ENCODE measurements at regions not wholly inside any gene's neighbourhood (a gene's known extent, or its start where the extent isn't known, plus 50 kb on each side); places are given as distances from the start of the nearest gene placed in this dataset.
A peak's percentile ranks its signal among the peaks of the same experiment; 100 is the strongest.

- no peak for DNase-seq (ENCODE audit: low read depth in 4 of 4, low spot score in 3 of 4)
Observed at GRCh38 chr11:71357414-71357813, 90.8 kb downstream of the DHCR7 start.

- no peak for DNase-seq (ENCODE audit: low read depth in 4 of 4, low spot score in 3 of 4)
Observed at GRCh38 chr11:71356904-71357303, 91.3 kb downstream of the DHCR7 start.

GRCh38 chr11:71356280-71356876 lies 91.8 kb downstream of the DHCR7 start:
- no peak for DNase-seq (ENCODE audit: low read depth in 4 of 4, low spot score in 3 of 4)

- no peak for DNase-seq (ENCODE audit: low read depth in 4 of 4, low spot score in 3 of 4)
Observed at GRCh38 chr11:71355281-71355680, 92.9 kb downstream of the DHCR7 start.

GRCh38 chr11:71354394-71355105 lies 93.6 kb downstream of the DHCR7 start:
- DNase-seq (ENCODE audit: low read depth in 4 of 4, low spot score in 3 of 4) = no peak

- DNase-seq (ENCODE audit: low read depth in 4 of 4, low spot score in 3 of 4) = no peak
Observed at GRCh38 chr11:71352748-71353147, 95.4 kb downstream of the DHCR7 start.

GRCh38 chr11:71352226-71352625 lies 96.0 kb downstream of the DHCR7 start:
- DNase-seq (ENCODE audit: low read depth in 4 of 4, low spot score in 3 of 4) = no peak

- DNase-seq (ENCODE audit: low read depth in 4 of 4, low spot score in 3 of 4) = no peak
Observed at GRCh38 chr11:71349627-71350026, 97.2 kb upstream of the SHANK2 start.

GRCh38 chr11:71343828-71344400 lies 91.5 kb upstream of the SHANK2 start:
- no peak for DNase-seq (ENCODE audit: low read depth in 4 of 4, low spot score in 3 of 4)

GRCh38 chr11:71342951-71343827 lies 90.8 kb upstream of the SHANK2 start:
- no peak for DNase-seq (ENCODE audit: low read depth in 4 of 4, low spot score in 3 of 4)

- DNase-seq (ENCODE audit: low read depth in 4 of 4, low spot score in 3 of 4) = no peak
Observed at GRCh38 chr11:71342116-71342515, 89.7 kb upstream of the SHANK2 start.

- DNase-seq (ENCODE audit: low read depth in 4 of 4, low spot score in 3 of 4) = no peak
Observed at GRCh38 chr11:71341596-71341995, 89.2 kb upstream of the SHANK2 start.

- DNase-seq (ENCODE audit: low read depth in 4 of 4, low spot score in 3 of 4) = no peak
Observed at GRCh38 chr11:71341173-71341572, 88.8 kb upstream of the SHANK2 start.

GRCh38 chr11:71340086-71340606 lies 87.8 kb upstream of the SHANK2 start:
- DNase-seq (ENCODE audit: low read depth in 4 of 4, low spot score in 3 of 4) = no peak

- DNase-seq (ENCODE audit: low read depth in 4 of 4, low spot score in 3 of 4) = peak in 1 of 4 donors; percentile 14
Observed at GRCh38 chr11:71339396-71339881, 87.1 kb upstream of the SHANK2 start.

- DNase-seq (ENCODE audit: low read depth in 4 of 4, low spot score in 3 of 4) = peak in 2 of 4 donors; percentile 12 to 27
Observed at GRCh38 chr11:71338801-71339395, 86.5 kb upstream of the SHANK2 start.

- peak in 2 of 4 donors; percentile 8 to 29 for DNase-seq (ENCODE audit: low read depth in 4 of 4, low spot score in 3 of 4)
Observed at GRCh38 chr11:71336996-71337754, 84.8 kb upstream of the SHANK2 start.

GRCh38 chr11:71336176-71336995 lies 84.0 kb upstream of the SHANK2 start:
- DNase-seq (ENCODE audit: low read depth in 4 of 4, low spot score in 3 of 4) = no peak

GRCh38 chr11:71335371-71335770 lies 83.0 kb upstream of the SHANK2 start:
- no peak for DNase-seq (ENCODE audit: low read depth in 4 of 4, low spot score in 3 of 4)
